Retinal pigment epithelial cell (primary cell): ENCODE measurements at regions not wholly inside any gene's neighbourhood (a gene's known extent, or its start where the extent isn't known, plus 50 kb on each side); places are given as distances from the start of the nearest gene placed in this dataset.
"Not testable (repeated sequence)": the region's sequence is repeated elsewhere in the genome, so short reads cannot be mapped to it uniquely, and the experiment has no call there.

ENCODE experiments used
- DNase-seq: peaks from one replicate; pipeline ENCODE4 v3.0.0-alpha.2; 2010; ENCODE audit warnings: low read depth
- H3K4me3 ChIP-seq: 2 replicates; pipeline ENCODE4 v1.5.1; 2011; ENCODE audit warnings: mild to moderate bottlenecking, low read length, control low read depth, moderate library complexity
- TF ChIP-seq, protein P1 (sequence below): conservative IDR thresholded peaks from 2 replicates; pipeline ENCODE4 v1.5.1; 2011; ENCODE audit warnings: low read depth, low read length, control low read depth, inconsistent platforms

DNA sequence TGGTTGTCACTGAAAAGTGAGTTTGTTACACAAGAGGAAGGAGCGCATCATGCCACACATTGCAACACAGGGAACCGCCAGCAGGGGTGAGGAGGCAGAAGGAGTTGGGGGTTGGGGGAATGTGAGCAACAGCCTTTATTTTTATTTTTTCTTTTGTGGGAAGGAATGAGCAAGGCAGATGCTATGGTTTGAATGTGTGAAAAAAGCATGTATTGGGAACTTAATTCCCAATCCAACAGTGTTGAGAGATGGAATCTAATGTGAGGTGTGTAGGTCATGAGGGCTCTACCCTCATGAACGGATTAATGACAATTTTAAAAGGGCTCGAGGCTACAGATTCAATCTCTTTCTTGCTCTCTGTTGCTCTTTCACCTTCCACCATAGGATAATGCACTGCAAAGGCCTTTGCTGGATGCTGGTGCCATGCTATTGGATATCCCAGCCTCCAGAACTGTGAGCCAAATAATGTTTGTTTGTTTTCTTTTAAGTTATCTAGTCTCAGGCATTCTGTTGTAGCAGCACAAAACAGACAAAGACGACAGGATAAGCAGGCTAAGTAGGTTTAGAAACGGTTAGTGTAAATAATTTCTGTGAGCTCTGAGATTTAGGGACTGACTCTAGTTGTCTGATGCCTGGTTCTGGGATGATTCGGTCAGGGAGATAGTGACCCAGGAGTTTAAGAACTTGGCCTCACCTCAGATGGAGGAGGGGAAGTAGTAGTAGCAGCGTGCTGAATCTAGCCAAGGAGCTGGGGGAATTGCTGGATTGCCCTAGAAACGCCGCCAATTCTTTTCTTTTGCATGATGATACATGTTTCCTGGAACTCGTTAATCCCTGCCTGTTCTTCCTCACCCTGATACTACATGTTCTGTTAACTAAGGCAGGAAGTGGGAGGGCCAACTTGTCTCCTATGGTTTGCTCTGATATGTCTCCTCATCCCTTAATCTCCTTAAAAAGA, 156.6 kb upstream of the CTSO start:
- H3K4me3 ChIP-seq, result no peak overlapping the region
- TF ChIP-seq, protein P1, sequence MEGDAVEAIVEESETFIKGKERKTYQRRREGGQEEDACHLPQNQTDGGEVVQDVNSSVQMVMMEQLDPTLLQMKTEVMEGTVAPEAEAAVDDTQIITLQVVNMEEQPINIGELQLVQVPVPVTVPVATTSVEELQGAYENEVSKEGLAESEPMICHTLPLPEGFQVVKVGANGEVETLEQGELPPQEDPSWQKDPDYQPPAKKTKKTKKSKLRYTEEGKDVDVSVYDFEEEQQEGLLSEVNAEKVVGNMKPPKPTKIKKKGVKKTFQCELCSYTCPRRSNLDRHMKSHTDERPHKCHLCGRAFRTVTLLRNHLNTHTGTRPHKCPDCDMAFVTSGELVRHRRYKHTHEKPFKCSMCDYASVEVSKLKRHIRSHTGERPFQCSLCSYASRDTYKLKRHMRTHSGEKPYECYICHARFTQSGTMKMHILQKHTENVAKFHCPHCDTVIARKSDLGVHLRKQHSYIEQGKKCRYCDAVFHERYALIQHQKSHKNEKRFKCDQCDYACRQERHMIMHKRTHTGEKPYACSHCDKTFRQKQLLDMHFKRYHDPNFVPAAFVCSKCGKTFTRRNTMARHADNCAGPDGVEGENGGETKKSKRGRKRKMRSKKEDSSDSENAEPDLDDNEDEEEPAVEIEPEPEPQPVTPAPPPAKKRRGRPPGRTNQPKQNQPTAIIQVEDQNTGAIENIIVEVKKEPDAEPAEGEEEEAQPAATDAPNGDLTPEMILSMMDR, result peak; percentile 29
- no peak for DNase-seq

DNA sequence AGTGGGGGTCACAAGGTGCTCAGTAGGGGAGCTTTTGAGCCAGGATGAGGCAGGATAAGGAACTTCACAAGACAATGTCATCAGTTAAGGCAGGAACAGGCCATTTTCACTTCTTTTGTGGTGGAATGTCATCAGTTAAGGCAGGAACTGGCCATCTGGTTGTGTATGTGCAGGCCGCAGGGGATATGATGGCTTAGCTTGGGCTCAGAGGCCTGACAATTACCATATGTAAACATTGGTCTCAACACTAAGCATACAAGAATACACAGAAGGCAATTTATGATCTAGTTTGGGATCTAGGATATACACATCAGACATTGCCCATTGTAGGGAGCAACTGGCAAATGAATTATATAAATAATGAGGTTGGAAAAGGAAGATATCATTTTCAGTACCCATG, 155.4 kb upstream of the CTSO start:
- DNase-seq, H3K4me3 ChIP-seq: not testable (repeated sequence)

DNA sequence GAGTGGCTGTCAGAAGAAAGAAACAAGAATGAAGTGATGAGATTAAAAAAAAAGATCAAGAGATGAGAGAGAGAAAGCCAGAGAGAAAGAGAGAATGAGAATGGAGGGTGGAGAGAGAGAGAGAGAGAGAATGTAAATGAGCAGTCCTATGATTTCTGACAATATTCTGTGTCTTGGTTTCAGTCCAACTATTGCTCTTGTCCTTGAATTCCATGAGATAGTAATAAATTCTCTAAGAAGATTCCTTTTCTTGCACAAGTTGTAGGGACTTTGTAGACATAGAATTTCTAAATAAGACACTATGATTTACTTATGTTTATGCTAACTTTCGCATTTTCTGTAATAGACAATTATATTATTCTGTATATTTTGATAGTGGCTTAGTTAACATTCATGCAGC, 149.6 kb upstream of the CTSO start:
- TF ChIP-seq, protein P1, result no peak
- no peak for DNase-seq
- H3K4me3 ChIP-seq, result no peak overlapping the region

DNA sequence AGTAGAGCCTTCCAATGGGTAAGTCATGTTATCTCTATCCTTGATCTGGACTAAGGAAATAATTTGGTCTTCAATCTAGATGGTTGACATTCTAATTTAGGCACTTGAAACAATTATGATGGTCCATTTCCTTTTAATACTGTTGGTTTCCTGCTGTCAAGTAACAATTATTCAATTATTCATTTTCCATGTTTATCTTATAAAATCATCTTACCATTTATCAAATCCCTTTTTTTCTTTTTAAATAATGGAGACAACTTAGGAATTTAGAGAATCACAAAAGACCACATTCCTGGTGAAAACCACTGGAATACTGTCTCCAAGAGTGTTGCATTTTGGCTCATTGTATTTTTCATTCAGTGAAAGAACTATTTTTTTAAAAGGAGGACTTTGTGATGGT, 148.7 kb upstream of the CTSO start:
- TF ChIP-seq, protein P1, result no peak
- H3K4me3 ChIP-seq, result no peak overlapping the region
- DNase-seq, result no peak

DNA sequence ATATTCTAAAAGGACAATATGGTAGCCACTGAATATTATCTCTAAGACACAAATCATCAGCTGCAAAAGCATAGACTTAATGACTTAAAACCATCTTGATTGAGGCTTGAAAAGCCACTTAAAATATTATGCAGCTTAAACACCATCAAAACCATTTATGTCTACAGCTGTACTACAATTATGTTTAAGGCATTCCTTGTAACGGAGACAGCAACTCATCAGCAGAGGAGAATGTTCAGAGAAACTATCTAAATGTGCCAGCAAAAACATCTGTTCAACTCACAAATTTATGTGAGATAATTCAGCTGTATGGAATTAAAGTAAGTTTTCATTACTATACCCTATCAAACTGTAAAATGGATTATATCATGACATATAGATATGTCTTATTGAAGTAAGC, 147.9 kb upstream of the CTSO start:
- H3K4me3 ChIP-seq, result no peak overlapping the region
- no peak for DNase-seq
- TF ChIP-seq, protein P1, result no peak

DNA sequence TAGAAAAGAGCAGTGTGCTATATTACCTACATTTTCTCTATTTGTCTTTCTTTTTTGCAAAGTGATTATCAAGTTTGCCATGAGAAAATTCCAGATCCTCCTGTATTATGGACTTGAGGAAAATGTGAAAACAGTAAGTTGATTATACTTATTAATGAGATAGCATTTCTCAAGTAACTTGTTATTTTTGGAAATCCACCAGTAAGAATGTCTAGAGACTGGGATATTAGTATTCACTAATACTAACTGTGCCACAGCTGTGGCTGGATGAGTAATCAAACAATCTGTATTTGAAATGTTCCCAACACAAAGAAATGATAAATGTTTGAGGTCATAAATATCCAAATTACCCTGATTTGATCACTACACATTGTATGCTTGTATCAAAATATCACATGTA, 147.0 kb upstream of the CTSO start:
- TF ChIP-seq, protein P1, result no peak
- DNase-seq, result no peak
- no peak overlapping the region for H3K4me3 ChIP-seq

DNA sequence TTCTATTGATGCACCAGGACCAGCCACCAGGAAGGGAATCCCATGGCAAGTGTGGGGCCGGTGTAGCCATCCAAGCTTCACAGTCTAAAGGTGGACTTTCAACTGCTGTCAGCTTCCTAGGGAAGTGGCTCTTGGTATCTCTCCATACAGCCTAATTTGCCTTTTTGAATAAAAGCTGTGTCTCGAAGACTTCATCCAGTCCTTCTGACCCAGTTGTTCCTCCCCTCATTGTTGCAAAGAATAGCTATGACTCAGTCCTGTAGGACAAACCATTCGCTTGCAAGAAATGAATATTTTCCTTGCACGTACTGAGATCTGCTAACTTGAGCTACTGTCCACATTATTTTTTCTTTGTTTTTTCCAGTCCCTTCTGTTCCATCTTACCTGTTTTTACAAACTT, 145.1 kb upstream of the CTSO start:
- DNase-seq, result no peak
- no peak overlapping the region for H3K4me3 ChIP-seq
- TF ChIP-seq, protein P1, result no peak
